H9 (cell line): ENCODE measurements at regions not wholly inside any gene's neighbourhood (a gene's known extent, or its start where the extent isn't known, plus 50 kb on each side); places are given as distances from the start of the nearest gene placed in this dataset.

Experiments
- DNase-seq: peaks from one replicate; pipeline ENCODE4 v3.0.0-alpha.2; 2017
- H2AFZ ChIP-seq: one replicate; pipeline ENCODE4 v1.6.1; 2013; ENCODE audit warnings: mild to moderate bottlenecking, low read length, control low read depth, moderate library complexity
- H2AK5ac ChIP-seq: 2 replicates; pipeline ENCODE4 v1.6.1; 2013; ENCODE audit warnings: low read length, control low read depth, mixed read lengths; ENCODE audit not compliant: insufficient read length
- H2BK120ac ChIP-seq: one replicate; pipeline ENCODE4 v1.6.1; 2013; ENCODE audit warnings: low read depth, mild to moderate bottlenecking, low read length, control low read depth, inconsistent platforms; ENCODE audit not compliant: poor library complexity, severe bottlenecking
- H2BK12ac ChIP-seq: 2 replicates; pipeline ENCODE4 v1.6.1; 2013; ENCODE audit warnings: low read length, control low read depth, mixed read lengths, low read depth; ENCODE audit not compliant: insufficient read length
- H2BK15ac ChIP-seq: 2 replicates; pipeline ENCODE4 v1.6.1; 2013; ENCODE audit warnings: low read depth, low read length, control low read depth
- H2BK20ac ChIP-seq: one replicate; pipeline ENCODE4 v1.6.1; 2013; ENCODE audit warnings: low read depth, mild to moderate bottlenecking, low read length, control low read depth, inconsistent platforms; ENCODE audit not compliant: poor library complexity, severe bottlenecking
- H2BK5ac ChIP-seq: 2 replicates; pipeline ENCODE4 v1.6.1; 2013; ENCODE audit warnings: low read length, control low read depth, mixed read lengths; ENCODE audit not compliant: insufficient read length
- H3K14ac ChIP-seq: 2 replicates; pipeline ENCODE4 v1.6.1; 2013; ENCODE audit warnings: low read length, control low read depth; ENCODE audit not compliant: insufficient read depth
- H3K18ac ChIP-seq: 2 replicates; pipeline ENCODE4 v1.6.1; 2013; ENCODE audit warnings: low read depth, mild to moderate bottlenecking, mixed read lengths, low read length, control low read depth; ENCODE audit not compliant: insufficient read length
- H3K23ac ChIP-seq: 2 replicates; pipeline ENCODE4 v1.6.1; 2013; ENCODE audit warnings: low read length, control low read depth, mixed read lengths, low read depth; ENCODE audit not compliant: insufficient read length
- H3K23me2 ChIP-seq: 2 replicates; pipeline ENCODE4 v1.6.1; 2013; ENCODE audit warnings: low read depth, mild to moderate bottlenecking, mixed read lengths, low read length, control low read depth; ENCODE audit not compliant: insufficient read length, poor library complexity, severe bottlenecking
- H3K27ac ChIP-seq: 2 replicates; pipeline ENCODE4 v1.5.1; 2013; ENCODE audit warnings: low read length, control low read depth, mixed read lengths, low read depth; ENCODE audit not compliant: insufficient read length
- H3K27me3 ChIP-seq: 2 replicates; pipeline ENCODE4 v1.6.1; 2013; ENCODE audit warnings: low read length, control low read depth, inconsistent platforms; ENCODE audit not compliant: insufficient read depth
- H3K4ac ChIP-seq: 2 replicates; pipeline ENCODE4 v1.6.1; 2013; ENCODE audit warnings: low read depth, mild to moderate bottlenecking, control low read depth, inconsistent platforms, low read length, moderate library complexity
- H3K4me1 ChIP-seq: 2 replicates; pipeline ENCODE4 v1.6.1; 2013; ENCODE audit warnings: low read length, control low read depth, inconsistent platforms; ENCODE audit not compliant: insufficient read depth
- H3K4me2 ChIP-seq: 2 replicates; pipeline ENCODE4 v1.6.1; 2013; ENCODE audit warnings: low read length, control low read depth, mixed read lengths; ENCODE audit not compliant: insufficient read length, insufficient read depth
- H3K56ac ChIP-seq: 2 replicates; pipeline ENCODE4 v1.6.1; 2013; ENCODE audit warnings: low read depth, mild to moderate bottlenecking, mixed read lengths, low read length, control low read depth; ENCODE audit not compliant: insufficient read length
- H3K79me1 ChIP-seq: 2 replicates; pipeline ENCODE4 v1.6.1; 2013; ENCODE audit warnings: low read depth, mild to moderate bottlenecking, moderate library complexity, low read length, control low read depth, inconsistent platforms; ENCODE audit not compliant: insufficient read depth, poor library complexity, severe bottlenecking
- H3K79me2 ChIP-seq: 2 replicates; pipeline ENCODE4 v1.6.1; 2013; ENCODE audit warnings: low read length, control low read depth, inconsistent platforms; ENCODE audit not compliant: insufficient read depth
- H3K9ac ChIP-seq: 2 replicates; pipeline ENCODE4 v1.6.1; 2013; ENCODE audit warnings: low read length, control low read depth, mixed read lengths; ENCODE audit not compliant: insufficient read length; ENCODE audit errors: extremely low read depth
- H3K9me3 ChIP-seq: one replicate; pipeline ENCODE4 v1.6.1; 2013; ENCODE audit warnings: low read depth, low read length, inconsistent platforms; ENCODE audit not compliant: control insufficient read depth
- H3T11ph ChIP-seq: one replicate; pipeline ENCODE4 v1.6.1; 2013; ENCODE audit warnings: mild to moderate bottlenecking, low read length, control low read depth, inconsistent platforms
- H4K20me1 ChIP-seq: one replicate; pipeline ENCODE4 v1.6.1; 2013; ENCODE audit not compliant: control insufficient read depth, insufficient read length, insufficient read depth
- H4K5ac ChIP-seq: 2 replicates; pipeline ENCODE4 v1.6.1; 2013; ENCODE audit warnings: low read depth, mild to moderate bottlenecking, mixed read lengths, low read length, control low read depth; ENCODE audit not compliant: insufficient read length
- H4K8ac ChIP-seq: replicated peaks from 2 replicates; pipeline ENCODE4 v1.6.1; 2013; ENCODE audit warnings: low read length, control low read depth, mixed read lengths, low read depth; ENCODE audit not compliant: insufficient read length
- H4K91ac ChIP-seq: 2 replicates; pipeline ENCODE4 v1.6.1; 2013; ENCODE audit warnings: low read depth, mild to moderate bottlenecking, moderate library complexity, mixed read lengths, low read length, control low read depth; ENCODE audit not compliant: insufficient read length
- H3K27ac Mint-ChIP-seq, 3 experiments: 2 replicates in 2 of 3; 3 replicates in 1 of 3; pipeline ENCODE4 v1.8.0; 2020 to 2021; ENCODE audit warnings: mixed read lengths in 3 of 3, mild to moderate bottlenecking in 1 of 3, moderate library complexity in 1 of 3
- H3K27me3 Mint-ChIP-seq: 2 replicates; pipeline ENCODE4 v1.8.0; 2021; ENCODE audit warnings: low read depth, mild to moderate bottlenecking, moderate library complexity, mixed read lengths
- H3K36me3 Mint-ChIP-seq, 3 experiments: 2 replicates in 2 of 3; 3 replicates in 1 of 3; pipeline ENCODE4 v1.8.0; 2020 to 2021; ENCODE audit warnings: low read depth in 3 of 3, mixed read lengths in 3 of 3; ENCODE audit not compliant: insufficient read depth in 1 of 3
- H3K4me1 Mint-ChIP-seq, 2 experiments: 2 replicates each; pipeline ENCODE4 v1.8.0; 2020; ENCODE audit warnings: mixed read lengths in 2 of 2
- H3K4me3 Mint-ChIP-seq, 2 experiments: 2 replicates in 1 of 2; 3 replicates in 1 of 2; pipeline ENCODE4 v1.8.0; 2020 to 2021; ENCODE audit warnings: mild to moderate bottlenecking in 2 of 2, mixed read lengths in 2 of 2, moderate library complexity in 1 of 2
- H3K9me3 Mint-ChIP-seq, 2 experiments: 2 replicates in 1 of 2; 3 replicates in 1 of 2; pipeline ENCODE4 v1.8.0; 2020; ENCODE audit warnings: mild to moderate bottlenecking in 2 of 2, mixed read lengths in 2 of 2, moderate library complexity in 1 of 2
- WGBS: extraction: QIAGEN DNeasy Blood & Tissue Kit; methylation state at CpG from one replicate; pipeline ENCODE4 v1.1.7; 2013; ENCODE audit warnings: missing lambda C conversion rate, low lambda C conversion rate, mixed read lengths; ENCODE audit not compliant: insufficient read length; ENCODE audit errors: extremely low coverage; 5-methylcytosine and 5-hydroxymethylcytosine counted together
- TF ChIP-seq, protein P1 (sequence below): fragments of 200-600 bp; sonication (generic); conservative IDR thresholded peaks from 3 replicates; pipeline ENCODE4 v1.8.0; 2021; ENCODE audit warnings: antibody characterized with exemption, mild to moderate bottlenecking

DNA sequence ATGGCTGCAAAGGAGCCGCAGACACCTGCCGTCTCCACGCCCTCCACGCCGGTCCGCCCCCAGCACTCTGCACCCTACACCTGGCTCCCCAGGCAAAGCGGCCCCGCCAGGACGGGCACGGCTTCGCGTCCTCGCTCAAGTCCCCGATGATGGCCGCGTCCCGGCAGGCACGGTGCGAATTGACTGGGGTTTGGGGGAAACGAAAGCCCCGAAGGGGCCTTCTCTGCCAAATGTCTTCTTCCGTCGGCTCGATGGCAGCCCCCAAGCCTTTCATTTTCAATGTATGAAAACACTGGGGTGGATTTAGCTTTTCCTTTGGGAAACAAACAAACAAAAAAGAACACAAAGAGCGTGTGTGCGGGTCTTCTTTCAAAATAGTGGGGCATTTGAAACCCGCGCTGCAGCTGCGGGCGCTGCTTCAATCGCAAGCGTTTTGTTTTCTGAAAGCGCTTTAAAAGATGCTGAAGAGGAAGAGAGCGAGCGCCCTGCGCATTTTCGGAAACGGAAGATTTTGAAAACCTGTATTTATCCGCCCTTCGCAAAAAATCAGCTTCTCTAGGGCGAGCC lies 160.0 kb downstream of the RMI1 start:
- Mint-ChIP-seq H3K4me3 (peak overlapping the region; percentile 68 to 81), H3K36me3 (no peaks in the 10 kb centered on the region), H3K9me3 (no peaks in the 10 kb centered on the region; a peak in 1 of 5 replicates), H3K27me3 (peaks cover 92% of the 10 kb centered on the region), H3K4me1 (peaks cover 14 to 25% of the 10 kb centered on the region in 2 experiments), H3K27ac (no peak overlapping the region)
- H3K27ac ChIP-seq: no peak overlapping the region
- no peaks in the 10 kb centered on the region for H3K79me2 ChIP-seq
- H4K91ac ChIP-seq: no peak overlapping the region
- peaks cover 7% of the 10 kb centered on the region for H3K23me2 ChIP-seq
- no peaks in the 10 kb centered on the region for H3K79me1 ChIP-seq
- peak overlapping the region; percentile 75 for H3K4me2 ChIP-seq
- peak overlapping the region; percentile 69; the same call in 1 of the 2 replicates for H3K14ac ChIP-seq
- no peak overlapping the region for H2BK5ac ChIP-seq
- no peak overlapping the region for H2BK120ac ChIP-seq
- H3K4ac ChIP-seq: no peak overlapping the region
- no peaks in the 10 kb centered on the region for H4K20me1 ChIP-seq
- H3K9me3 ChIP-seq: no peaks in the 10 kb centered on the region
- no peak overlapping the region for H2BK15ac ChIP-seq
- no peak overlapping the region for H2BK20ac ChIP-seq
- H2AK5ac ChIP-seq: no peak overlapping the region
- H4K8ac ChIP-seq: no peak overlapping the region
- H3K23ac ChIP-seq: no peak overlapping the region
- TF ChIP-seq, protein P1, sequence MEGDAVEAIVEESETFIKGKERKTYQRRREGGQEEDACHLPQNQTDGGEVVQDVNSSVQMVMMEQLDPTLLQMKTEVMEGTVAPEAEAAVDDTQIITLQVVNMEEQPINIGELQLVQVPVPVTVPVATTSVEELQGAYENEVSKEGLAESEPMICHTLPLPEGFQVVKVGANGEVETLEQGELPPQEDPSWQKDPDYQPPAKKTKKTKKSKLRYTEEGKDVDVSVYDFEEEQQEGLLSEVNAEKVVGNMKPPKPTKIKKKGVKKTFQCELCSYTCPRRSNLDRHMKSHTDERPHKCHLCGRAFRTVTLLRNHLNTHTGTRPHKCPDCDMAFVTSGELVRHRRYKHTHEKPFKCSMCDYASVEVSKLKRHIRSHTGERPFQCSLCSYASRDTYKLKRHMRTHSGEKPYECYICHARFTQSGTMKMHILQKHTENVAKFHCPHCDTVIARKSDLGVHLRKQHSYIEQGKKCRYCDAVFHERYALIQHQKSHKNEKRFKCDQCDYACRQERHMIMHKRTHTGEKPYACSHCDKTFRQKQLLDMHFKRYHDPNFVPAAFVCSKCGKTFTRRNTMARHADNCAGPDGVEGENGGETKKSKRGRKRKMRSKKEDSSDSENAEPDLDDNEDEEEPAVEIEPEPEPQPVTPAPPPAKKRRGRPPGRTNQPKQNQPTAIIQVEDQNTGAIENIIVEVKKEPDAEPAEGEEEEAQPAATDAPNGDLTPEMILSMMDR: no peak
- peak; percentile 63 for DNase-seq
- H2AFZ ChIP-seq: peak overlapping the region; percentile 51
- no peaks in the 10 kb centered on the region for H3K4me1 ChIP-seq
- no peak overlapping the region for H4K5ac ChIP-seq
- H3T11ph ChIP-seq: no peak overlapping the region
- no peak overlapping the region for H2BK12ac ChIP-seq
- WGBS: no CpG with 5 or more reads among the region's 41 CpGs
- H3K18ac ChIP-seq: no peak overlapping the region
- peaks cover 2% of the 10 kb centered on the region; the same call in 1 of the 2 replicates for H3K27me3 ChIP-seq
- H3K56ac ChIP-seq: no peak overlapping the region
- H3K9ac ChIP-seq: peak overlapping the region; percentile 8
